Urothelium cell line (cell line): ENCODE measurements at regions not wholly inside any gene's neighbourhood (a gene's known extent, or its start where the extent isn't known, plus 50 kb on each side); places are given as distances from the start of the nearest gene placed in this dataset.
A peak's percentile ranks its signal among the peaks of the same experiment; 100 is the strongest.

ENCODE experiments used
- DNase-seq: peaks from one replicate; pipeline ENCODE4 v3.0.0; 2011; ENCODE audit warnings: low spot score, mixed read lengths
- FAIRE-seq: peaks from 2 replicates; lab custom pipeline; 2011; peaks lifted over from hg19 to GRCh38; lab: Jason Lieb, UNC

- FAIRE-seq (no peak), DNase-seq (no peak)
Measured at GRCh38 chr18:56245866-56246580, 392.4 kb downstream of the TXNL1 start.

DNA sequence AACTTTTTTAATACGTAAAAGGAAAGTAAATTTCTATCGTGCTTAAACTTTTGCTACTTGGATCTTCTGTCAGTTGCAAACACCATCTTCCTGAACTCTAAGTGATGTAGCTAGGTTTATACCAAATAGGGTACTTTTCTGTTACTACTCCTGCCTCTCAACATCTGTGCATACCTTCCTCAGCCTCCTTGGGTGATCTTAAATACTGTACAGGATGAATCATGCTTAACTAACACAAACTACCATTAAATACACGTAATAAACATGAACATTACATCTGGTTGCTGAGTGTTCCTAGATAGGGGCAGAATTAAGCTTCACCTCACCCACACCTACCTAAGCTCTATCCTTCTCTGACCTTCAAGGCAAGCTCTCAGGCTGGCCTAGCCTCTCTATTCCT lies 398.0 kb downstream of the TXNL1 start:
- FAIRE-seq (no peak), DNase-seq (no peak)

DNA sequence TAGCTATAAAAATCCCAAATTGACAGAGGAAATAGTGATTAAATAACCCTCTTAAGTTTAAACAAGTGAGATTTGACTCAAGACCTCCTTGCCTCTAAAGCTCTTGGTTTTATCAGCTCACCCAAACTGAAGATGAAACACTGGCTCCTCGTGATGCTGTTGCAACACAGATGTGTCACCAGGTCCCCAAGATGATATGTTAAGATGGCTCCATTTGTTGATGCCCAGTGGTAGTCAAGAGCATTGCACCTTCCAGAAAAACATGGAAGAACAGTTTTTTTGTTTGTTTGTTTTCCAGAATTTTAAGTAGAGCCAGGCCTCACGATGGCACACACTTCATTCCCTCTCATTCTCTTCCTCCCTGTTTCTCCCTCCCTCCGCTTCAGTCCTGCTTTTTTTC lies 399.8 kb downstream of the TXNL1 start:
- DNase-seq (no peak), FAIRE-seq (no peak)

- DNase-seq (no peak), FAIRE-seq (no peak)
Measured at GRCh38 chr18:56235481-56236013, 402.8 kb downstream of the TXNL1 start.

GRCh38 chr18:56235071-56235470 lies 403.3 kb downstream of the TXNL1 start:
- FAIRE-seq (no peak), DNase-seq (no peak)

- FAIRE-seq, result no peak
- peak; percentile 40 for DNase-seq
Measured at GRCh38 chr18:56233595-56233994, 404.8 kb downstream of the TXNL1 start.

DNA sequence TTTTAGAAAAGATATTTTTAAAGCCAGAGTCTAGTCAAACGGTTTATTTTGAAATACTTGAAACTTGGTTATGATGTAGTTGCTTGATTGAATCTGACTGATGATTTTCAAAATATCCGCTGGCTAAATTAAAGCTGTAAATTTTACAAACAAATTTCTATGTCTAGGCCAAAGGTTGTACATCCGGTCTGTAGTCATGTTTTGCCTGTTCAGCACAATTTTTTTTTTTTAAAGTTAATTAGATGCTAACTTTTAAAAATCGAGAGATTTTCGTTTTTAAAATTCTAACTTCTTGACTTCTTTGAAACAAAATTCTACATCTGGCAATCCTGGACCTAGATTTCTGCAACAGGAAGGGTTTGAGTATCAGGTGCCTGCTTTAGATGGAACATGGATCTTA lies 412.4 kb downstream of the TXNL1 start:
- DNase-seq (no peak), FAIRE-seq (no peak)

- DNase-seq (no peak), FAIRE-seq (no peak)
Measured at GRCh38 chr18:56224669-56225561, 413.5 kb downstream of the TXNL1 start.

- DNase-seq (no peak), FAIRE-seq (no peak)
Measured at GRCh38 chr18:56221195-56222065, 417.0 kb downstream of the TXNL1 start.

DNA sequence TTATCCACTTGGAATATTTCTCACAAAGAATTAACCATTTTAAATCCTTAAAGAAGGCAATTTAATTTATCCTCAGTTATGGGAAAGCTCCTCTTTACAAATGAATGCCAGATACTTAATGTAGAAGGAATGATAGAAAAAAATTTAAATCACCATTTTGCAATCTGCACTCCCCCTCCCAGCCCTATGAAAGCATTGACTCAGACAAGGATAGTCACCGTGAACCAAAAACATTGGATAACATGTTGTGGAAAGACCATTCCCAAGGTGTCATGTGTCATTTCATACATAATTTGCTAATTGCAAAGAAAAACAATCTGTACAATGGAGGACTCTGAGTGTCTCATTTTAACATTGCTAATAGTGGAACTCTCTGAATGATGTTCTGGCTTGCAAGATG lies 421.0 kb downstream of the TXNL1 start:
- FAIRE-seq (no peak), DNase-seq (no peak)

DNA sequence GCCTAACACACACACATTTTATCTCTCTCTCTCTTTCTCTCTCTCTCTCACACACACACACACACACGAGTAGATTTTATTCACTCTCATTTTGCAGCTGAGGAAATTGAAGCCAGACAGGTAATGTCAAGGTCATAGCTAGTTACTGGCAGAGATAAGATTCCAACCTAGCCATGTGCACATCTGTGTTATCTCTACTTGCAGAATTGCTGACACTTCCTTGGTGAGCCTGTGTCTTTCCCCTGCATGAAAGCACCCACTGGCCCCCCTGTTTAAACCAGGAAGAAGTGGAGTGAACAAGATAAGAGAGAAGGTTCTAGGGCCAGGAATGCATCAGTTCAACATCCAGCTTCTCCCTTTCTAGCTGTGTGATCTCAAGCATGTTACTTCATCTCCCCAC lies 423.7 kb downstream of the TXNL1 start:
- FAIRE-seq, result no peak
- no peak for DNase-seq

- DNase-seq, result no peak
- FAIRE-seq, result no peak
Measured at GRCh38 chr18:56210520-56210919, 427.9 kb downstream of the TXNL1 start.

GRCh38 chr18:56207989-56208388 lies 430.4 kb downstream of the TXNL1 start:
- FAIRE-seq, result no peak
- DNase-seq, result no peak

DNA sequence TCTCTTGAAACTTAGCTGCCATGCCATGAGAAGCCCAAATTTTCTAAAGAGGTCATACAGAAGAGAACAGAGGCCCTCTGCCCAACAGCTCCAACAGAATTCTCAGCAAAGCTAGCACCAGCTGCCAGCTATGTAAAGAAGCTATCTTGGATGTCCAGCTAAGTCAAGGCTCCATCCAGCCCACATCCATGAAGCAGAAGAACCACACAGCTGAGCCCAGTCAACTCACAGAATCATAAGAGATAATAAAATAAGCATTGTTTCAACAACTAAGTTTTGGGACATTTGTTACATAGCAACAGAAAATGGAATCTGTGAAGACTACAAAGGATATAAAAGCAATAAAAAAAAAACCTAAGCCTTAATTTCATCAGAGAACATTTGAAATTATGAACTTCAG lies 434.3 kb downstream of the TXNL1 start:
- no peak for FAIRE-seq
- DNase-seq, result no peak

DNA sequence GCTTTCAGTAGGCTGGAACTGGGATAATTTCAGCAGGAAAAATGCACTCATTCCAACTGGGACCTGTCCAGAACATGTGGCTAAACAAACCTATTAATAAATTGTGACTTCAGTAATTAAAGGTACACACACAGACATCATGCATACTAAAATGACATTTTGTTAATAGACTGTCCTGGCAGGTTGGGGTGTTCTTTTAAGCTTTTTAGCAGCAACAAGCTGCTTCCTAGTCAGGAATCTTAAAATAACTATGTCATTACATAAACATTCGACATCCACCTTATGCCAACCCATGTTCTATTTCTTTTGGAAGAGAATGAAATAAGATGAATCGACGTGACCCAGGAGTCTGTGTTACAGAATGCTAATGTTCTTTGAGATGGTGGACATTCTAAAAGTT lies 435.7 kb downstream of the TXNL1 start:
- DNase-seq (no peak), FAIRE-seq (no peak)

- peak; percentile 7 for DNase-seq
- FAIRE-seq, result no peak
Measured at GRCh38 chr18:56200381-56200911, 437.9 kb downstream of the TXNL1 start.

- no peak for FAIRE-seq
- DNase-seq, result no peak
Measured at GRCh38 chr18:56199580-56200330, 438.6 kb downstream of the TXNL1 start.

DNA sequence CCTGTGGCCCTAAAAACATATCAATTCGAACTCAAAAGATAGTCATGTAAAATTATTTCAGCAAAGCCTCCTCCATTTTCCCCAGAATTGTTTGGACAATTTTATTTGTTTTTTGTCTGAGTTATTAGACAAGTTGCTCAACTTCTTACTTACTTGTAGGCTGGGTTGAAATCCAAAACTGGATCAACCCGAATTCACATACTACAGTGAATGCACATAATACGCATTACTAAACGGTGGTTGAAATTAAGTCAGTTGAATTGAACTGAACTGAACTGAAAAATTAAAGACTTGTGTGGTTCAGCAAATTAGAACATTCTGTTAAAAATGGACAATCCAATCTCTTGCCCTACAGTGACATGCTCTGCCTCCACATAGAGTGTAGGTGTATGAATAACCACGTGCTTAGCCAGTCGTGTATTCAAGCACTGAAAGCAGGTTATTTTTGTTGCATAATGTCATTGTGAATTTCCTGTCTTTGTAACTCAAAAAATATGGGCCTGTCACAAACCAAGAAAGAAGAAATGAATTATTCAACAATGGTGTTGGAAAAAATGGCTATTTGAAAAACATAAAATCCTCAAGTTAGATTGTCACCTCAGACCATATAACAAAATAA lies 441.0 kb downstream of the TXNL1 start:
- no peak for DNase-seq
- no peak for FAIRE-seq

DNA sequence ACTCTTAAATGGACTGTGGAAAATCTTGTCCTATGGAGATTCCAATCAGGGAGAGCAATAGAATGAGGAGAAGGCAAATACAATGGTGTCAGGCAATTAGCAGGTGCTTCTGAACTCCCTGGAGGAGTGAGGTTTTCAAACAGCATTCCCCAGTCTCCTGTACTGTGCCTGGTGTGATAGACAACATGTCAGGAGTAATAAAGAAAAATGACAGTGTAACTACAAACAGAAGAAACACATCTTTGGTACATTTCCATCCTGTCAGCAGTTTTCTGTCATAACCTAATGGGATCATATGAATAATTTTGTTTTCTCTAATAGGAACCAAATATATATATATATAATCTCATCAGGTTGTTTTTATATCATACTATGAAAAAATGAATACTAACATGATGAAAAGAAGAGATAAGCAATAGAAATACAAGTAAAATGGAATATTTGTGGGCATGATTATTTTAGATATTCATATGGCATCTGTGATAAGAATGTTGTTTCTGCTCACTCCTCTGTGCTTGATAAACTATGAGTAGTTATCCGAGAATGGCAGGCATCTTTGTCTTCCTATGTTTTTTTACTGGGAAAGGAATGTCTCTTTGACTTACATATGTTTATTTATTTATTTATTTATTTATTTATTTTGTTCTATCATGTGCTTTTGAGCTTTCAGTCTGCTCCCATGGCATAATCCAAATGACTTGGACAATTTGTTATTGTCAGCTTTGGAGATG lies 441.7 kb downstream of the TXNL1 start:
- FAIRE-seq (no peak), DNase-seq (no peak)
